IMR-90 (cell line): ENCODE measurements at regions not wholly inside any gene's neighbourhood (a gene's known extent, or its start where the extent isn't known, plus 50 kb on each side); places are given as distances from the start of the nearest gene placed in this dataset.

Source experiments
- ATAC-seq: fragments of 200-7000 bp; cut with Tn5 transposase; 2 replicates; pipeline ENCODE4 v1.9.1; 2020; ENCODE audit warnings: low read depth, mild to moderate bottlenecking, moderate library complexity
- BruUV-seq: library from RNA; stranded (reverse); fragments of 400-500 nt; replicated peaks from 2 replicates; lab custom pipeline; 2021; lab: Mats Ljungman, UMichigan
- CTCF ChIA-PET: fragments of 300-600 bp; formaldehyde crosslinking; extraction: SDS; loops from one replicate; lab custom pipeline; 2021; ENCODE audit warnings: antibody characterized with exemption; lab: Yijun Ruan, JAX
- POLR2A ChIA-PET: fragments of 300-600 bp; sonication (Branson Sonifier 250); formaldehyde crosslinking; loops from one replicate; lab custom pipeline; 2022; ENCODE audit warnings: antibody characterized with exemption; ENCODE audit not compliant: unreplicated experiment; lab: Charles Lee
- DNase-seq: peaks from one replicate; pipeline ENCODE4 v3.0.0; 2013
- H2AFZ ChIP-seq: replicated peaks from 2 replicates; pipeline ENCODE3; 2013; ENCODE audit warnings: low read length, mild to moderate bottlenecking; ENCODE audit not compliant: poor library complexity
- H2AK5ac ChIP-seq: 2 replicates; pipeline ENCODE4 v1.6.1; 2013; ENCODE audit warnings: low read depth, low read length, inconsistent platforms
- H2AK9ac ChIP-seq: replicated peaks from 2 replicates; pipeline ENCODE3; 2013; ENCODE audit warnings: mild to moderate bottlenecking, low read depth, low read length, moderate library complexity; ENCODE audit not compliant: poor library complexity
- H2BK120ac ChIP-seq: 2 replicates; pipeline ENCODE4 v1.6.1; 2013; ENCODE audit warnings: low read depth, low read length, inconsistent platforms
- H2BK15ac ChIP-seq: 3 replicates; pipeline ENCODE4 v1.6.1; 2013; ENCODE audit warnings: low read depth, low read length, inconsistent platforms
- H2BK20ac ChIP-seq: 2 replicates; pipeline ENCODE4 v1.6.1; 2013; ENCODE audit warnings: low read depth, mild to moderate bottlenecking, inconsistent platforms, low read length, moderate library complexity
- H2BK5ac ChIP-seq: 2 replicates; pipeline ENCODE4 v1.6.1; 2013; ENCODE audit warnings: mild to moderate bottlenecking, low read depth, low read length, inconsistent platforms; ENCODE audit not compliant: poor library complexity, severe bottlenecking
- H3K14ac ChIP-seq: replicated peaks from 2 replicates; pipeline ENCODE4 v1.6.1; 2013; ENCODE audit warnings: low read depth, low read length, inconsistent platforms
- H3K18ac ChIP-seq: 2 replicates; pipeline ENCODE4 v1.6.1; 2013; ENCODE audit warnings: low read depth, low read length, control low read depth
- H3K23ac ChIP-seq: 2 replicates; pipeline ENCODE4 v1.6.1; 2013; ENCODE audit warnings: low read depth, low read length, inconsistent platforms
- H3K27ac ChIP-seq: 2 replicates; pipeline ENCODE4 v1.5.1; 2013; ENCODE audit warnings: mild to moderate bottlenecking, control low read depth, low read length; ENCODE audit not compliant: insufficient read depth
- H3K27me3 ChIP-seq: 2 replicates; pipeline ENCODE4 v1.6.1; 2013; ENCODE audit warnings: low read length; ENCODE audit not compliant: control insufficient read depth, insufficient read depth
- H3K36me3 ChIP-seq: 2 replicates; pipeline ENCODE4 v1.6.1; 2013; ENCODE audit warnings: low read length, mixed read lengths; ENCODE audit not compliant: control insufficient read depth, insufficient read depth
- H3K4ac ChIP-seq: 2 replicates; pipeline ENCODE4 v1.6.1; 2013; ENCODE audit warnings: low read depth, low read length, inconsistent platforms
- H3K4me1 ChIP-seq: 2 replicates; pipeline ENCODE4 v1.6.1; 2013; ENCODE audit warnings: low read length, mixed read lengths; ENCODE audit not compliant: control insufficient read depth, insufficient read depth
- H3K4me2 ChIP-seq: 2 replicates; pipeline ENCODE4 v1.6.1; 2013; ENCODE audit warnings: low read depth, mild to moderate bottlenecking, control low read depth, low read length, moderate library complexity
- H3K4me3 ChIP-seq: 2 replicates; pipeline ENCODE4 v1.5.1; 2013; ENCODE audit warnings: low read depth, mild to moderate bottlenecking, control low read depth, low read length, moderate library complexity; ENCODE audit not compliant: insufficient read depth
- H3K56ac ChIP-seq: 2 replicates; pipeline ENCODE4 v1.6.1; 2013; ENCODE audit warnings: low read length, inconsistent platforms; ENCODE audit not compliant: insufficient read depth; ENCODE audit errors: extremely low read depth
- H3K79me1 ChIP-seq, 2 experiments: 2 replicates each; pipeline ENCODE4 v1.6.1; 2013; ENCODE audit warnings: low read length in 2 of 2, inconsistent platforms in 1 of 2, low read depth in 1 of 2
- H3K9ac ChIP-seq: 2 replicates; pipeline ENCODE4 v1.6.1; 2013; ENCODE audit warnings: low read depth, low read length, control low read depth
- H3K9me1 ChIP-seq: 2 replicates; pipeline ENCODE4 v1.6.1; 2013; ENCODE audit warnings: low read length, inconsistent platforms; ENCODE audit not compliant: insufficient read depth
- H3K9me3 ChIP-seq: 2 replicates; pipeline ENCODE4 v1.6.1; 2013; ENCODE audit warnings: low read length; ENCODE audit not compliant: control insufficient read depth, insufficient read depth
- H4K20me1 ChIP-seq: 2 replicates; pipeline ENCODE4 v1.6.1; 2013; ENCODE audit warnings: low read length, inconsistent platforms; ENCODE audit not compliant: insufficient read depth
- H4K5ac ChIP-seq: 2 replicates; pipeline ENCODE4 v1.6.1; 2013; ENCODE audit warnings: mild to moderate bottlenecking, low read depth, low read length, control low read depth
- H4K8ac ChIP-seq, 2 experiments: 2 replicates each; pipeline ENCODE4 v1.6.1; 2013; ENCODE audit warnings: low read depth in 2 of 2, low read length in 2 of 2, control low read depth in 1 of 2, inconsistent platforms in 1 of 2
- H4K91ac ChIP-seq: 2 replicates; pipeline ENCODE4 v1.6.1; 2013; ENCODE audit warnings: low read depth, low read length, inconsistent platforms; ENCODE audit not compliant: insufficient read depth
- BHLHE40 ChIP-seq: fragments of 150-350 bp; IDR thresholded peaks from 2 replicates; pipeline ENCODE4 v1.6.1; 2016; ENCODE audit warnings: mild to moderate bottlenecking, low read depth, low read length
- CEBPB ChIP-seq: IDR thresholded peaks from 2 replicates; pipeline ENCODE4 v1.6.1; 2012; ENCODE audit warnings: low read depth, low read length, improper control_type of control experiment
- CHD1 ChIP-seq: IDR thresholded peaks from 2 replicates; pipeline ENCODE4 v1.6.1; 2012; ENCODE audit warnings: low read depth, low read length, improper control_type of control experiment
- CTCF ChIP-seq: conservative IDR thresholded peaks from 2 replicates; pipeline ENCODE4 v1.5.1; 2012; ENCODE audit warnings: mild to moderate bottlenecking, low read depth, low read length, improper control_type of control experiment
- ELK1 ChIP-seq: fragments of 150-350 bp; IDR thresholded peaks from 2 replicates; pipeline ENCODE4 v1.6.1; 2016; ENCODE audit warnings: low read depth, mild to moderate bottlenecking, low read length, moderate library complexity, borderline replicate concordance
- FOS ChIP-seq: fragments of 150-350 bp; IDR thresholded peaks from 2 replicates; pipeline ENCODE4 v1.6.1; 2016; ENCODE audit warnings: low read depth, low read length
- MAFK ChIP-seq: IDR thresholded peaks from 2 replicates; pipeline ENCODE4 v1.6.1; 2012; ENCODE audit warnings: low read depth, low read length, improper control_type of control experiment
- MXI1 ChIP-seq: IDR thresholded peaks from 2 replicates; pipeline ENCODE4 v1.6.1; 2012; ENCODE audit warnings: low read depth, mild to moderate bottlenecking, low read length, moderate library complexity, borderline replicate concordance
- NFE2L2 ChIP-seq: fragments of 150-350 bp; IDR thresholded peaks from 2 replicates; pipeline ENCODE4 v1.6.1; 2016; ENCODE audit warnings: low read depth, mild to moderate bottlenecking, low read length
- POLR2A ChIP-seq: IDR thresholded peaks from 2 replicates; pipeline ENCODE4 v1.6.1; 2012; ENCODE audit warnings: mild to moderate bottlenecking, low read depth, low read length
- RCOR1 ChIP-seq: IDR thresholded peaks from 2 replicates; pipeline ENCODE4 v1.6.1; 2012; ENCODE audit warnings: mild to moderate bottlenecking, low read length, improper control_type of control experiment; ENCODE audit not compliant: insufficient replicate concordance
- RFX5 ChIP-seq: IDR thresholded peaks from 2 replicates; pipeline ENCODE4 v1.8.0; 2012; ENCODE audit warnings: low read depth, mild to moderate bottlenecking, low read length, moderate library complexity
- USF2 ChIP-seq: fragments of 150-350 bp; IDR thresholded peaks from 2 replicates; pipeline ENCODE4 v1.6.1; 2017; ENCODE audit warnings: mild to moderate bottlenecking, antibody characterized with exemption, low read length, low read depth
- WGBS, 2 experiments: methylation state at CpG; one replicate each; pipeline versions ENCODE4 v1.1.5 to v1.1.7; 2013; ENCODE audit warnings: missing lambda C conversion rate in 2 of 2; ENCODE audit not compliant: insufficient read length in 1 of 2; ENCODE audit errors: extremely low coverage in 2 of 2; 5-methylcytosine and 5-hydroxymethylcytosine counted together
- dilution Hi-C: fragments of 300-500 bp; cut with HindIII; formaldehyde crosslinking; loops from one replicate; pipeline ENCODE4 v1.14.3; 2018; ENCODE audit warnings: low sequenced_read_pairs; ENCODE audit not compliant: unreplicated experiment
- in situ Hi-C: fragments of 300-500 bp; cut with MboI; formaldehyde crosslinking; loops from 3 replicates; pipeline ENCODE4 v1.14.3; 2019; ENCODE audit warnings: low sequenced_read_pairs, inconsistent platforms, mixed read lengths
- intact Hi-C: fragments of 100-400 bp; cut with micrococcal nuclease; formaldehyde crosslinking; loops from 2 replicates; pipeline ENCODE4 v1.10.0; 2022

- no peak overlapping the region for H4K91ac ChIP-seq
- ChIA-PET CTCF (interaction anchor here (0.6 kb wide), 1 partner anchor 1184 kb away, joined by 3 read pairs; no protein-coding TSS in a partner anchor), POLR2A (no interaction called here)
- no peak overlapping the region for H4K8ac ChIP-seq
- H3K4me3 ChIP-seq = no peak overlapping the region
- BruUV-seq = no TSS peak
- no peak overlapping the region for H3K27ac ChIP-seq
- no peak overlapping the region for H3K14ac ChIP-seq
- WGBS, 2 experiments = 20% methylated on average over 1 of the region's 5 CpGs; no CpG with 5 or more reads in 1 of the 2 experiments
- ATAC-seq (no peak), DNase-seq (no peak)
- H2BK120ac ChIP-seq = no peak overlapping the region
- no peak overlapping the region for H4K5ac ChIP-seq
- no peak overlapping the region for H2BK5ac ChIP-seq
- no peaks in the 10 kb centered on the region for H3K79me1 ChIP-seq
- H3K18ac ChIP-seq = no peak overlapping the region
- peaks cover 6% of the 10 kb centered on the region for H3K4me1 ChIP-seq
- H3K9ac ChIP-seq = no peak overlapping the region
- TF ChIP-seq MAFK (no peak), RCOR1 (no peak), USF2 (no peak), BHLHE40 (no peak), NFE2L2 (no peak), MXI1 (no peak), POLR2A (no peak), FOS (no peak), ELK1 (no peak), RFX5 (no peak), CHD1 (no peak), CEBPB (no peak), CTCF (no peak)
- no peaks in the 10 kb centered on the region for H4K20me1 ChIP-seq
- no peak overlapping the region for H2BK15ac ChIP-seq
- H3K56ac ChIP-seq = no peak overlapping the region
- in situ Hi-C loops (no loop called here), intact Hi-C loops (no loop called here), dilution Hi-C loops (no loop called here)
- no peak overlapping the region for H3K4ac ChIP-seq
- H3K27me3 ChIP-seq = peaks cover 9% of the 10 kb centered on the region
- H2AK9ac ChIP-seq = no peak overlapping the region
- H3K9me3 ChIP-seq = no peaks in the 10 kb centered on the region
- no peaks in the 10 kb centered on the region for H3K9me1 ChIP-seq
- no peak overlapping the region for H2AFZ ChIP-seq
- H3K4me2 ChIP-seq = no peak overlapping the region
- no peaks in the 10 kb centered on the region for H3K36me3 ChIP-seq
- no peak overlapping the region for H2AK5ac ChIP-seq
- H2BK20ac ChIP-seq = no peak overlapping the region
- H3K23ac ChIP-seq = no peak overlapping the region
These were observed 252.3 kb downstream of the LY86 start for GRCh38 chr6:6840831-6841291.
